SK-N-SH treated with all-trans-retinoic acid at 6 μM for 48 hours (cell line): ENCODE measurements at regions not wholly inside any gene's neighbourhood (a gene's known extent, or its start where the extent isn't known, plus 50 kb on each side); places are given as distances from the start of the nearest gene placed in this dataset.

Experiments
- ARNTL ChIP-seq: fragments of 450-650 bp; formaldehyde crosslinking; IDR thresholded peaks from 2 replicates; pipeline ENCODE4 v1.5.0; 2020; ENCODE audit warnings: low read depth, mild to moderate bottlenecking, moderate library complexity, borderline replicate concordance
- ESRRG ChIP-seq: fragments of 250-450 bp; sonication (Bioruptor Pico); IDR thresholded peaks from 2 replicates; pipeline ENCODE4 v1.6.1; 2021; ENCODE audit warnings: mild to moderate bottlenecking
- PPARA ChIP-seq: fragments of 250-450 bp; sonication (Bioruptor Pico); IDR thresholded peaks from 2 replicates; pipeline ENCODE4 v1.5.0; 2020; ENCODE audit warnings: mild to moderate bottlenecking, borderline replicate concordance
- RARB ChIP-seq: fragments of 250-450 bp; sonication (Bioruptor Pico); IDR thresholded peaks from 2 replicates; pipeline ENCODE4 v1.8.0; 2021; ENCODE audit warnings: mild to moderate bottlenecking, moderate library complexity
- SNAI2 ChIP-seq: fragments of 250-450 bp; sonication (Bioruptor Pico); IDR thresholded peaks from 2 replicates; pipeline ENCODE4 v1.5.0; 2020; ENCODE audit warnings: mild to moderate bottlenecking, moderate library complexity
- TOX ChIP-seq: fragments of 250-450 bp; sonication (Bioruptor Pico); IDR thresholded peaks from 2 replicates; pipeline ENCODE4 v1.8.0; 2021; ENCODE audit warnings: mild to moderate bottlenecking, moderate library complexity, borderline replicate concordance
- ZFP3 ChIP-seq: fragments of 250-450 bp; sonication (Bioruptor Pico); IDR thresholded peaks from 2 replicates; pipeline ENCODE4 v1.5.0; 2020; ENCODE audit warnings: mild to moderate bottlenecking, moderate library complexity
- ZFP30 ChIP-seq: fragments of 450-650 bp; formaldehyde crosslinking; IDR thresholded peaks from 2 replicates; pipeline ENCODE4 v1.5.0; 2022; ENCODE audit warnings: mild to moderate bottlenecking, moderate library complexity
- ZNF565 ChIP-seq: fragments of 450-650 bp; formaldehyde crosslinking; conservative IDR thresholded peaks from 2 replicates; pipeline ENCODE4 v1.5.0; 2020; ENCODE audit warnings: low read depth, mild to moderate bottlenecking, moderate library complexity
- ZNF70 ChIP-seq: fragments of 450-650 bp; formaldehyde crosslinking; IDR thresholded peaks from 2 replicates; pipeline ENCODE4 v1.5.0; 2020; ENCODE audit warnings: mild to moderate bottlenecking, moderate library complexity
- TF ChIP-seq, protein P1 (sequence below): fragments of 250-450 bp; sonication (Bioruptor Pico); IDR thresholded peaks from 2 replicates; pipeline ENCODE4 v1.5.1; 2020; ENCODE audit warnings: low read depth, mild to moderate bottlenecking, moderate library complexity
- TF ChIP-seq, protein P2 (sequence below): fragments of 250-450 bp; sonication (Bioruptor Pico); IDR thresholded peaks from 2 replicates; pipeline ENCODE4 v1.5.1; 2021; ENCODE audit warnings: mild to moderate bottlenecking, moderate library complexity
- TF ChIP-seq, protein P3 (sequence below): fragments of 250-450 bp; sonication (Bioruptor Pico); IDR thresholded peaks from 2 replicates; pipeline ENCODE4 v1.8.0; 2020; ENCODE audit warnings: mild to moderate bottlenecking, moderate library complexity, borderline replicate concordance
- TF ChIP-seq, protein P4 (sequence below): fragments of 250-450 bp; sonication (Bioruptor Pico); IDR thresholded peaks from 2 replicates; pipeline ENCODE4 v1.5.0; 2020; ENCODE audit warnings: mild to moderate bottlenecking, moderate library complexity

DNA sequence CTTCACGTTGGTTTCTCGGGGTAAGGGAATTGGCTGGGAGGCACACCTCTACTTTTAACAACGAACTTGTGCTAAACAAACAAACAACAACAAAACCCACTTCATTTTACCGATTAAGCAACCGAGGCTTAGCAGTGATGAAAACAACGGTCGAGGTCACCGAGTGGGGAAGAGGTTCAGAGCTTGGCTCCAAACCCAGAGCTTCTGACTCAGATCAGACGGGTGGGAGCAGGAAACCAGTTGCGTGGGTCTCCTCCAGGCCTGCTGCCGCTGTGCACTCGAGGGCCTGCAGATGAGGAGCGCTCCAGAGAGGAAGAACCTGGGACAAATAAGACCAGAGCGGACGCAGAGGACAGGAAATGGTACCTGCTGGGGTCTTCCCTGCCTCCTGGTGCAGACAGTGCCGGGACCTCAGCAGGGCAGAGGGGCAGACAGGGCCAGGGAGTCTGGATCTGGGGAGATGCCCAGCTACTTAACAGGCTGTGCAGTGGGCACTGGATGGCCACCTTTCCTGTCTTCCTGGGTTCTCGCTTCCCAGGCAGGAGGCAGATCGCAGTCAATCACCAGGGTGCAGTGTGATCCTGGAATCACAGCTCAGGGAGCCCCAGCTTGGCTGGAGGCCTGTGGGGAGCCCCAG is 99.0 kb upstream of the MEF2A start:
- no peak for TF ChIP-seq PPARA
- TF ChIP-seq ARNTL (CRISPR knock-in tag): no peak
- no peak for TF ChIP-seq RARB (CRISPR knock-in tag)
- no peak for TF ChIP-seq ZNF70 (CRISPR knock-in tag)
- TF ChIP-seq SNAI2: no peak
- TF ChIP-seq, protein P1, sequence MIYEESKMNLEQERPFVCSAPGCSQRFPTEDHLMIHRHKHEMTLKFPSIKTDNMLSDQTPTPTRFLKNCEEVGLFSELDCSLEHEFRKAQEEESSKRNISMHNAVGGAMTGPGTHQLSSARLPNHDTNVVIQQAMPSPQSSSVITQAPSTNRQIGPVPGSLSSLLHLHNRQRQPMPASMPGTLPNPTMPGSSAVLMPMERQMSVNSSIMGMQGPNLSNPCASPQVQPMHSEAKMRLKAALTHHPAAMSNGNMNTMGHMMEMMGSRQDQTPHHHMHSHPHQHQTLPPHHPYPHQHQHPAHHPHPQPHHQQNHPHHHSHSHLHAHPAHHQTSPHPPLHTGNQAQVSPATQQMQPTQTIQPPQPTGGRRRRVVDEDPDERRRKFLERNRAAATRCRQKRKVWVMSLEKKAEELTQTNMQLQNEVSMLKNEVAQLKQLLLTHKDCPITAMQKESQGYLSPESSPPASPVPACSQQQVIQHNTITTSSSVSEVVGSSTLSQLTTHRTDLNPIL (CRISPR knock-in tag): no peak
- TF ChIP-seq, protein P2, sequence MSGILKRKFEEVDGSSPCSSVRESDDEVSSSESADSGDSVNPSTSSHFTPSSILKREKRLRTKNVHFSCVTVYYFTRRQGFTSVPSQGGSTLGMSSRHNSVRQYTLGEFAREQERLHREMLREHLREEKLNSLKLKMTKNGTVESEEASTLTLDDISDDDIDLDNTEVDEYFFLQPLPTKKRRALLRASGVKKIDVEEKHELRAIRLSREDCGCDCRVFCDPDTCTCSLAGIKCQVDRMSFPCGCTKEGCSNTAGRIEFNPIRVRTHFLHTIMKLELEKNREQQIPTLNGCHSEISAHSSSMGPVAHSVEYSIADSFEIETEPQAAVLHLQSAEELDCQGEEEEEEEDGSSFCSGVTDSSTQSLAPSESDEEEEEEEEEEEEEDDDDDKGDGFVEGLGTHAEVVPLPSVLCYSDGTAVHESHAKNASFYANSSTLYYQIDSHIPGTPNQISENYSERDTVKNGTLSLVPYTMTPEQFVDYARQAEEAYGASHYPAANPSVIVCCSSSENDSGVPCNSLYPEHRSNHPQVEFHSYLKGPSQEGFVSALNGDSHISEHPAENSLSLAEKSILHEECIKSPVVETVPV: no peak
- TF ChIP-seq ZFP30: no peak
- no peak for TF ChIP-seq ZFP3 (CRISPR knock-in tag)
- no peak for TF ChIP-seq TOX
- TF ChIP-seq ESRRG (CRISPR knock-in tag): no peak
- TF ChIP-seq, protein P3, sequence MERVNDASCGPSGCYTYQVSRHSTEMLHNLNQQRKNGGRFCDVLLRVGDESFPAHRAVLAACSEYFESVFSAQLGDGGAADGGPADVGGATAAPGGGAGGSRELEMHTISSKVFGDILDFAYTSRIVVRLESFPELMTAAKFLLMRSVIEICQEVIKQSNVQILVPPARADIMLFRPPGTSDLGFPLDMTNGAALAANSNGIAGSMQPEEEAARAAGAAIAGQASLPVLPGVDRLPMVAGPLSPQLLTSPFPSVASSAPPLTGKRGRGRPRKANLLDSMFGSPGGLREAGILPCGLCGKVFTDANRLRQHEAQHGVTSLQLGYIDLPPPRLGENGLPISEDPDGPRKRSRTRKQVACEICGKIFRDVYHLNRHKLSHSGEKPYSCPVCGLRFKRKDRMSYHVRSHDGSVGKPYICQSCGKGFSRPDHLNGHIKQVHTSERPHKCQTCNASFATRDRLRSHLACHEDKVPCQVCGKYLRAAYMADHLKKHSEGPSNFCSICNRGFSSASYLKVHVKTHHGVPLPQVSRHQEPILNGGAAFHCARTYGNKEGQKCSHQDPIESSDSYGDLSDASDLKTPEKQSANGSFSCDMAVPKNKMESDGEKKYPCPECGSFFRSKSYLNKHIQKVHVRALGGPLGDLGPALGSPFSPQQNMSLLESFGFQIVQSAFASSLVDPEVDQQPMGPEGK (CRISPR knock-in tag): no peak
- no peak for TF ChIP-seq ZNF565 (CRISPR knock-in tag)
- TF ChIP-seq, protein P4, sequence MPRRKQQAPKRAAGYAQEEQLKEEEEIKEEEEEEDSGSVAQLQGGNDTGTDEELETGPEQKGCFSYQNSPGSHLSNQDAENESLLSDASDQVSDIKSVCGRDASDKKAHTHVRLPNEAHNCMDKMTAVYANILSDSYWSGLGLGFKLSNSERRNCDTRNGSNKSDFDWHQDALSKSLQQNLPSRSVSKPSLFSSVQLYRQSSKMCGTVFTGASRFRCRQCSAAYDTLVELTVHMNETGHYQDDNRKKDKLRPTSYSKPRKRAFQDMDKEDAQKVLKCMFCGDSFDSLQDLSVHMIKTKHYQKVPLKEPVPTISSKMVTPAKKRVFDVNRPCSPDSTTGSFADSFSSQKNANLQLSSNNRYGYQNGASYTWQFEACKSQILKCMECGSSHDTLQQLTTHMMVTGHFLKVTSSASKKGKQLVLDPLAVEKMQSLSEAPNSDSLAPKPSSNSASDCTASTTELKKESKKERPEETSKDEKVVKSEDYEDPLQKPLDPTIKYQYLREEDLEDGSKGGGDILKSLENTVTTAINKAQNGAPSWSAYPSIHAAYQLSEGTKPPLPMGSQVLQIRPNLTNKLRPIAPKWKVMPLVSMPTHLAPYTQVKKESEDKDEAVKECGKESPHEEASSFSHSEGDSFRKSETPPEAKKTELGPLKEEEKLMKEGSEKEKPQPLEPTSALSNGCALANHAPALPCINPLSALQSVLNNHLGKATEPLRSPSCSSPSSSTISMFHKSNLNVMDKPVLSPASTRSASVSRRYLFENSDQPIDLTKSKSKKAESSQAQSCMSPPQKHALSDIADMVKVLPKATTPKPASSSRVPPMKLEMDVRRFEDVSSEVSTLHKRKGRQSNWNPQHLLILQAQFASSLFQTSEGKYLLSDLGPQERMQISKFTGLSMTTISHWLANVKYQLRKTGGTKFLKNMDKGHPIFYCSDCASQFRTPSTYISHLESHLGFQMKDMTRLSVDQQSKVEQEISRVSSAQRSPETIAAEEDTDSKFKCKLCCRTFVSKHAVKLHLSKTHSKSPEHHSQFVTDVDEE: no peak
